ENCODE measurements at regions not wholly inside any gene's neighbourhood (a gene's known extent, or its start where the extent isn't known, plus 50 kb on each side); places are given as distances from the start of the nearest gene placed in this dataset.

GRCh38 chr16:64158941-64159588 lies 962.8 kb downstream of the CDH11 start:
- CTCF ChIA-PET, result no interaction called here
- Mint-ChIP-seq H3K36me3 (ENCODE audit: low read depth) (no peaks in the 10 kb centered on the region), H3K9me3 (ENCODE audit: low read depth) (peaks cover 9% of the 10 kb centered on the region), H3K4me3 (no peak overlapping the region), H3K27ac (no peak overlapping the region), H3K4me1 (no peaks in the 10 kb centered on the region), H3K27me3 (no peaks in the 10 kb centered on the region)
- DNase-seq (no peak), ATAC-seq (no peak)
- intact Hi-C loops (cut with DNase I, micrococcal nuclease), result no loop called here
- POLR2A ChIA-PET, result interaction anchor here (0.7 kb wide), 1 partner anchor 199 kb away, joined by 11 read pairs; no protein-coding TSS in a partner anchor

- intact Hi-C loops (cut with DNase I, micrococcal nuclease), result no loop called here
- DNase-seq (no peak), ATAC-seq (no peak)
- Mint-ChIP-seq H3K4me3 (no peak overlapping the region), H3K9me3 (ENCODE audit: low read depth) (peaks cover 24% of the 10 kb centered on the region), H3K27me3 (no peaks in the 10 kb centered on the region), H3K4me1 (no peaks in the 10 kb centered on the region), H3K27ac (no peak overlapping the region), H3K36me3 (ENCODE audit: low read depth) (no peaks in the 10 kb centered on the region)
- CTCF ChIA-PET, result no interaction called here
- POLR2A ChIA-PET, result no interaction called here
Observed at GRCh38 chr16:64153718-64154117, 968.1 kb downstream of the CDH11 start.

GRCh38 chr16:64151990-64152767 lies 969.7 kb downstream of the CDH11 start:
- DNase-seq, result no peak
- Mint-ChIP-seq H3K9me3 (ENCODE audit: low read depth) (peaks cover 21% of the 10 kb centered on the region), H3K27ac (no peak overlapping the region), H3K27me3 (no peaks in the 10 kb centered on the region), H3K36me3 (ENCODE audit: low read depth) (no peaks in the 10 kb centered on the region), H3K4me1 (no peaks in the 10 kb centered on the region), H3K4me3 (no peak overlapping the region)
- CTCF ChIA-PET, result interaction anchor here (0.6 kb wide), 1 partner anchor 397 kb away, joined by 3 read pairs; no protein-coding TSS in a partner anchor
- intact Hi-C loops (cut with DNase I, micrococcal nuclease), result no loop called here
- ATAC-seq, result no peak
- POLR2A ChIA-PET, result no interaction called here

- ATAC-seq (no peak), DNase-seq (no peak)
- H3K4me1 Mint-ChIP-seq, result no peaks in the 10 kb centered on the region
- intact Hi-C loops (cut with DNase I, micrococcal nuclease), result no loop called here
- peaks cover 21% of the 10 kb centered on the region for H3K9me3 Mint-ChIP-seq (ENCODE audit: low read depth)
- no peak overlapping the region for H3K4me3 Mint-ChIP-seq
- no peaks in the 10 kb centered on the region for H3K27me3 Mint-ChIP-seq
- ChIA-PET CTCF (no interaction called here), POLR2A (no interaction called here)
- H3K27ac Mint-ChIP-seq, result no peak overlapping the region
- no peaks in the 10 kb centered on the region for H3K36me3 Mint-ChIP-seq (ENCODE audit: low read depth)
Observed at GRCh38 chr16:64150193-64150592, 971.7 kb downstream of the CDH11 start.

GRCh38 chr16:64149756-64150155 lies 972.1 kb downstream of the CDH11 start:
- Mint-ChIP-seq H3K9me3 (ENCODE audit: low read depth) (peaks cover 21% of the 10 kb centered on the region), H3K4me3 (no peak overlapping the region), H3K4me1 (no peaks in the 10 kb centered on the region), H3K27me3 (no peaks in the 10 kb centered on the region), H3K27ac (no peak overlapping the region), H3K36me3 (ENCODE audit: low read depth) (no peaks in the 10 kb centered on the region)
- intact Hi-C loops (cut with DNase I, micrococcal nuclease), result no loop called here
- ATAC-seq, result no peak
- DNase-seq, result no peak
- POLR2A ChIA-PET, result no interaction called here
- CTCF ChIA-PET, result no interaction called here

- Mint-ChIP-seq H3K36me3 (ENCODE audit: low read depth) (no peaks in the 10 kb centered on the region), H3K4me3 (no peak overlapping the region), H3K27me3 (no peaks in the 10 kb centered on the region), H3K27ac (no peak overlapping the region), H3K4me1 (no peaks in the 10 kb centered on the region), H3K9me3 (ENCODE audit: low read depth) (peaks cover 18% of the 10 kb centered on the region)
- POLR2A ChIA-PET, result no interaction called here
- intact Hi-C loops (cut with DNase I, micrococcal nuclease), result no loop called here
- CTCF ChIA-PET, result no interaction called here
- ATAC-seq, result no peak
- no peak for DNase-seq
Observed at GRCh38 chr16:64148356-64148755, 973.5 kb downstream of the CDH11 start.

GRCh38 chr16:64147941-64148340 lies 973.9 kb downstream of the CDH11 start:
- CTCF ChIA-PET, result no interaction called here
- Mint-ChIP-seq H3K27me3 (no peaks in the 10 kb centered on the region), H3K27ac (no peak overlapping the region), H3K36me3 (ENCODE audit: low read depth) (no peaks in the 10 kb centered on the region), H3K4me1 (no peaks in the 10 kb centered on the region), H3K9me3 (ENCODE audit: low read depth) (peaks cover 17% of the 10 kb centered on the region), H3K4me3 (no peak overlapping the region)
- intact Hi-C loops (cut with DNase I, micrococcal nuclease), result no loop called here
- DNase-seq (no peak), ATAC-seq (no peak)
- POLR2A ChIA-PET, result no interaction called here

GRCh38 chr16:64144617-64145016 lies 977.2 kb downstream of the CDH11 start:
- POLR2A ChIA-PET, result no interaction called here
- Mint-ChIP-seq H3K27me3 (no peaks in the 10 kb centered on the region), H3K27ac (no peak overlapping the region), H3K36me3 (ENCODE audit: low read depth) (no peaks in the 10 kb centered on the region), H3K4me3 (no peak overlapping the region), H3K4me1 (no peaks in the 10 kb centered on the region), H3K9me3 (ENCODE audit: low read depth) (peaks cover 6% of the 10 kb centered on the region)
- no peak for ATAC-seq
- DNase-seq, result no peak
- CTCF ChIA-PET, result no interaction called here
- intact Hi-C loops (cut with DNase I, micrococcal nuclease), result no loop called here

- CTCF ChIA-PET, result no interaction called here
- Mint-ChIP-seq H3K27me3 (no peaks in the 10 kb centered on the region), H3K36me3 (ENCODE audit: low read depth) (no peaks in the 10 kb centered on the region), H3K4me1 (no peaks in the 10 kb centered on the region), H3K27ac (no peak overlapping the region), H3K4me3 (no peak overlapping the region), H3K9me3 (ENCODE audit: low read depth) (peaks cover 5% of the 10 kb centered on the region)
- POLR2A ChIA-PET, result no interaction called here
- intact Hi-C loops (cut with DNase I, micrococcal nuclease), result no loop called here
- ATAC-seq (no peak), DNase-seq (no peak)
Observed at GRCh38 chr16:64138621-64139020, 983.2 kb downstream of the CDH11 start.

- Mint-ChIP-seq H3K36me3 (ENCODE audit: low read depth) (no peaks in the 10 kb centered on the region), H3K27me3 (no peaks in the 10 kb centered on the region), H3K4me3 (no peak overlapping the region), H3K27ac (no peak overlapping the region), H3K9me3 (ENCODE audit: low read depth) (peaks cover 9% of the 10 kb centered on the region), H3K4me1 (no peaks in the 10 kb centered on the region)
- DNase-seq, result no peak
- ATAC-seq, result no peak
- CTCF ChIA-PET, result no interaction called here
- intact Hi-C loops (cut with DNase I, micrococcal nuclease), result no loop called here
- POLR2A ChIA-PET, result no interaction called here
Observed at GRCh38 chr16:64138006-64138405, 983.9 kb downstream of the CDH11 start.

- CTCF ChIA-PET, result no interaction called here
Observed at GRCh38 chr16:64136743-64137142, 985.1 kb downstream of the CDH11 start.

GRCh38 chr16:64136314-64136713 lies 985.5 kb downstream of the CDH11 start:
- no peak for ATAC-seq
- Mint-ChIP-seq H3K4me1 (no peaks in the 10 kb centered on the region), H3K4me3 (no peak overlapping the region), H3K27me3 (no peaks in the 10 kb centered on the region), H3K36me3 (ENCODE audit: low read depth) (no peaks in the 10 kb centered on the region), H3K27ac (no peak overlapping the region), H3K9me3 (ENCODE audit: low read depth) (peaks cover 10% of the 10 kb centered on the region)
- DNase-seq, result no peak
- intact Hi-C loops (cut with DNase I, micrococcal nuclease), result no loop called here
- ChIA-PET CTCF (no interaction called here), POLR2A (no interaction called here)

More at GRCh38 chr16:64136743-64137142, 985.1 kb downstream of the CDH11 start:
- intact Hi-C loops (cut with DNase I, micrococcal nuclease), result no loop called here
- DNase-seq, result no peak
- Mint-ChIP-seq H3K36me3 (ENCODE audit: low read depth) (no peaks in the 10 kb centered on the region), H3K4me3 (no peak overlapping the region), H3K27me3 (no peaks in the 10 kb centered on the region), H3K27ac (no peak overlapping the region), H3K9me3 (ENCODE audit: low read depth) (peaks cover 10% of the 10 kb centered on the region), H3K4me1 (no peaks in the 10 kb centered on the region)
- POLR2A ChIA-PET, result no interaction called here
- no peak for ATAC-seq
